Activated T-cell treated with anti-CD3 and anti-CD28 coated beads for 48 hours (primary cell): ENCODE measurements at regions not wholly inside any gene's neighbourhood (a gene's known extent, or its start where the extent isn't known, plus 50 kb on each side); places are given as distances from the start of the nearest gene placed in this dataset.
"Not testable (repeated sequence)": the region's sequence is repeated elsewhere in the genome, so short reads cannot be mapped to it uniquely, and the experiment has no call there.

Experiments used
- DNase-seq: peaks from one replicate; pipeline ENCODE4 v3.0.0-alpha.2; 2020; ENCODE audit warnings: low read depth

DNA sequence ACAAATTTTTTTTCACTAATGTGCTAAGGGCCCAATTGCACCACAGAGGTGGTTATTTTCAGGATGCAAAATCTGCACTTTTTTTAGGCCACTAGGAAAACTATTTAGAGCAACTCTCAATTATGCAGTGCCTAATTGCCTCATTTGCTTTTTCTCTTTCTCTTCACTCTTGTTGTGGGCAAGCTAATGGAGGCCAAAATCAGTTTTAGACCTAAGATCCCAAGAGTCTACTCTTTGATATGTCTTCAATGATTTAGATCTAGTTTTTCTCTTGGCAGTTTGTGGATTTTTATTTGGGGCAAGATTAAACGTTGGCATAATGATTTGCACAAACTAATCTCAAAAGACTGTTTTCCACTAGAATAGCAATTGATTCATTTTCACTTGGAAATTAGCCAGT lies 1996.9 kb downstream of the LRRC4C start:
- no peak for DNase-seq

DNA sequence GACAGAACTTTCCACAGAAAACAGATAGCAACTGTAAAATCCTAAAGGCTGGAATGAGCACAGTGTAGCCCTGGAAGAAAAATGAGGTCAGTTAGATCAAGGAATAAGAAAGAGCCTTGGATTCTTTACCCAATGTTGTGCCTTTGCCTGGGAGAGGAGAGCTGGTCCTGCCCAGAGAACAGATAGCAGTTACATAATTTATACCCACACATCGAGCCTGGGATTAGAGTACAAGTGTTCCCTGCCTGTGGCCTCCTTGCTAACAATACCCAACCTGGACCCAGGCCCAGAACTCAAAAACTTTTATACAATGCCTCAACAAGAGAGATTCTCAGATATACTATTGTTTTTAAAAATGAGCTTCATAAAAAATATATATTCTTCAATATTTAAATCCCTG lies 1998.4 kb downstream of the LRRC4C start:
- DNase-seq = no peak

DNA sequence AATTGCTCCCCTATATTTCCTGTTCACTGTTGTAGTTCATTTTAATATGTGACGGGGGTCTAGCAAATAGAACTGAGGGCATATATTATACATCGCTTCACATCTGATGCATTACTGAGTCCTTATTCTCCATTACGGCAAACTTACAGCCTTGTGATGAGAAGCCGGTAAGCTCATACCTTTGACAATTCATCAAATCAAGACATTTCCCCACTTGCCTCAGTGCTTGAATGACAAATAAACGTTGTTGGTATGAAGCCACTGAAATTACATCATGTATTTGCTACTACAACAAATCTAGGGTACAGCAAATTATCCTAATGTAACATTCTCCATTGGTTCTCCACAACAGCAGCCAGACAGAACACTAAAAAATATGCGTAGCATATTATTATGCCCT lies 1999.8 kb downstream of the LRRC4C start:
- no peak for DNase-seq

DNA sequence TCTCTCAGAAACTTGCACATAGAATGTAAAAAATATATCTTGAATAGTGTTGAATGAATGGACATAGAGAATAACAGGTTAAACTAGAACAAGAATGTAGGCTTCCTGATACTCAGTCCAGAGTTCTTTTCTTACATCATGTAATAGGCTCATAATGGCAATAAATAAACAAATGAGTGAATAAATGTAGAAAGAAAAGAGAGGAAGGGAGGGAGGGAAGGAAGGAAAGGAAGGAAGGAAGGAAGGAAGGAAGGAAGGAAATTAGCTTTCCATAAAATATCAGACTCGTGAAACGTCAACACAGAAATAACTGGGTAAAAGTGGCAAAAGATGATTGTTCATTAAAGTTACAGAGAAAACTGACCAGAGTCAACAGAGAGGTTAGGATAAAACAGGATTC lies 2001.0 kb downstream of the LRRC4C start:
- no peak for DNase-seq

DNA sequence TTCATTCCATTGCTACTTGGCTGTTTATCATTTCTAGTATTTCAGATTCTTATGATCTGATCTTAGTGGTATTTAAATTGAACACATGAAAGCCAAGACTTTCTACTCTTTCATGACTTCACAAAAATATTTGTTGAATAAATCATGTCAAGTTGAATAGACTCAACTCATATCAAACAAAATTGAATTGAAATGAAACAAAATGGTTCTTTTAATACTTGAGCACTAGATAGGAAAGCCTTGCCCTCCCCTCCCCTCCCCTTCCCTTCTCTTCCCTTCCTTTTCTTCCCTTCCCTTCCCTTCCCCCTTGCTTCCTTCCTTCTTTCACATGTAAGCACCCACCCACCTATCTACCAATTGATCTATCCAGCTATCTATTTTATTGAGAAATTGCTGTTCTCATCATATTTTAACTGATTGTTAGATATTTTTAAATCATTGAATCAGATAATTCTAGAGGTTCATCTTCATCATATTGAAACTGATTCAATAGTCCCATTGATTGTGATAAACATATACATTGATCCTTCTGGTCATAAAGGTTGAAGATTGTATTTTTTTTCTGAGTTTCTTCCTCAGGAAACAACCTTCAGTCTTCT lies 2015.9 kb downstream of the LRRC4C start:
- no peak for DNase-seq

DNA sequence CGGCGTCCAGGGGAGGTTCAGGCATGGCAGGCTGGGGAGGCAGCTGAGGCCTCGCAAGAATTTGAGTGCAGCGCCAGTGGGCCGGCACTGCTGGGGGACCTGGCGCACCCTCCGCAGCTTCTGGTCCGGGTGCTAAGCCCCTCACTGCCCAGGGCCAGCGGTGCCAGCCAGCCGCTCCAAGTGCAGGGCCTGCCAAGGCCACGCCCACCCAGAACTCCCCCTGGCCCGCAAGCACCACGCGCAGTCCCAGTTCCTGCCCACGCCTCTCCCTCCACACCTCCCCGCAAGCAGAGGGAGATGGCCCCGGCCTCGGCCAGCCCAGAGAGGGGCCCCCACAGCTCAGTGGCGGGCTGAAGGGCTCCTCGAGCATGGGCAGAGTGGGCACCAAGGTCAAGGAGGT lies 2017.3 kb downstream of the LRRC4C start:
- no peak for DNase-seq

DNA sequence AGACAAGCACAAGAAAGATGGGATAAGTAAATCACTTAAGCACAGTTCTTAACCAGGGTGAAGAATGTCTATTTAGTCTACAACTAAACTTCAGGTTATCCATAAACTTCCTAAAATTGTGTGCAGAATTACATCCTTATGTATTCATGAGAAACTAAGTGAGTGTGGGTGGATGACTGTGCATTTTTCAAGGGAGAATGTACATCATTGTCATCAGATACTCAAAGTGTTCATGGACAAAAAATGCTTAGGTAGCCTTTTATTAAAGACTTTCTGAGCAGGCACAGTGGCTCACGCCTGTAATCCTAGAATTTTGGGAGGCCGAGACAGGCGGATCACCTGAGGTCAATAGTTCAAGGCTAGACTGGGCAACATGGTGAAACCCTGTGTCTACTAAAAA lies 2023.8 kb downstream of the LRRC4C start:
- no peak for DNase-seq

DNA sequence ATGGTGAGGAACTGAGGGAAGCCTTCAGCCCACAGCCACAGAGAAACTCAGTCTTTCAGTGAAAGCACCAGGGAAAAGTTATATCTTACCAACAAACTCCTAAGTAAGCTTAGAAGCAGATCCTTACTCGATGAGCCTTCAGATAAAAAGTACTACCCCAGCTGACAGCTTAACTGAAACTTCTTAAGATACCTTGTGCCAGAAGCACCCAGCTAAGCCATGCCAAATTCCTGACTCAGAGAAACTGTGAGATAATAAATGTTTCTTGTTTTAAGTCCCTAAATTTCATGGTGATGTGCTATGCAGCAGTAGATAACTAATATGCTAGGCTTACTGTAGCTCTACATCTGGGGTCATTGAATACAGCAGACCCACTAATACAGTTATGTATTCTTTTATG lies 2025.0 kb downstream of the LRRC4C start:
- DNase-seq = no peak

DNA sequence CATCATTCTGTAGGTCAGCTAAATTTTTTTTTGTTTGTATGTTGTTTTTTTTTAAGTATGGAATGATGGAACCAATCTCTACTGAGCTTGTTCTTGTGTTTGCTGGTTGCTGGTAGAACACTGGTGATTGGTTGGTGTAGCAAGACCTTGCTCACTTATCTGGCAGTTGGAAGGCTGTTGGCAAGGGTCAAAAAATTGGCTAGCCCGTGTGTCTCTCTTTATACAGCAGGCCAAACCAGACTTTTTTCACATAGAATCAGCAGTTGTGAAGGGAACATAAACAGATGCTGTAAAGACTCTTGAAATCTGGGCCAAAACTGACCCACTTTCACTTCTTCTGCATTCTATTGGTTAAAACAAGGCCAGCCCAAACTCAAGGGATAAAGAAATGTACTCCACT lies 2026.5 kb downstream of the LRRC4C start:
- DNase-seq = no peak

DNA sequence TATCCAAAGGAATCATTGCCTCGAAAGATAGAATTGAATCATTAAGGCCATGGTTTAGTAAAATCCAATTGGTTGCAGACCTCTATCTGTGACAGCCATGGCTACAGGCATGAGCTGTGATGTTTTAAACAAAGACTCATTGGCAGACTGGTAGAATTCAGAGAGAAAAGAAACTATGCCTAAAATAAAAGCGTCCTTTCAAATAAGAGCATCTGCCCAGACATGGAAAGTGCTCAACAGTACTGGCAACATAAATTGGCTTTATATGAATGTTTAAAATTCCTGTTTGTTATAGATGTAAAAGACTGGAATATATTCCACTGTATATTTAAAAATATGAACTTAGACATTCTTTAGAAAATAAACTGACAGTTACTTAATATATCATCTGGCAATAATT lies 2034.2 kb downstream of the LRRC4C start:
- DNase-seq = no peak

DNA sequence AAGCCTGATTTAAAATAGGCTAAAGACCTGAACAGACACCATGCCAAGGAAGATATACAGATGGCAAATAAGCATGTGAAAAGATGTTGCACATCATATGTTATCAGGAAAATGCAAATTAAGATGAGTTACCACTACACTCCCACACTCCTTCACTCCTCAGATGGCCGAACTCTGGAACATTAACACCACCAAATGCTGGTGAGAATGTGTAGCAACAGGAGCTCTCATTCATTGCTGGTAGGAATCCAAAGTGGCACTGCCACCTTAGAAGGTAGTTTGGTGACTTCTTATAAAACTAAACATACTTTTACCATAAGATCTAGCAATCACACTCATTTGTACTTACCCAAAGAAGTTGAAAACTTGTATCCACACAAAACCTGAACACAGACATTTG lies 2047.3 kb downstream of the LRRC4C start:
- DNase-seq = no peak

DNA sequence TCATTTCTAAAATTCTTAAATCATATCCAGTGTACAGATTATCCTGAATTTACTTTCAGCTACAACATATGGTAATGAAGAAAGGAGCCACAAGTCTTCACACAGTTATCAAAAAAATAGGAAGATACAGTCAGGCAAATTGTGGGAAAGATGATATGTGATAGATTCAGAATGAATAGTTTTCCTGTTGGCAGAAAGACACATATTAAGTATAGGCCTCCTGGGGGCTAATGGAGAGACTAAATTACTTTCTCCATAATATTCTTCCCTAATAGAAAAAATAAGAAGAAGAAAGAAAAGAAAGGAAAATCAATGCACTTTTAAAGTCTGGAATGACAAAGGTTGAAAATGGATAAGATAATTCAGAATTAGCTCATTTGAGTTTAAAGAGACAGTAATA lies 2073.5 kb downstream of the LRRC4C start:
- DNase-seq = no peak

DNA sequence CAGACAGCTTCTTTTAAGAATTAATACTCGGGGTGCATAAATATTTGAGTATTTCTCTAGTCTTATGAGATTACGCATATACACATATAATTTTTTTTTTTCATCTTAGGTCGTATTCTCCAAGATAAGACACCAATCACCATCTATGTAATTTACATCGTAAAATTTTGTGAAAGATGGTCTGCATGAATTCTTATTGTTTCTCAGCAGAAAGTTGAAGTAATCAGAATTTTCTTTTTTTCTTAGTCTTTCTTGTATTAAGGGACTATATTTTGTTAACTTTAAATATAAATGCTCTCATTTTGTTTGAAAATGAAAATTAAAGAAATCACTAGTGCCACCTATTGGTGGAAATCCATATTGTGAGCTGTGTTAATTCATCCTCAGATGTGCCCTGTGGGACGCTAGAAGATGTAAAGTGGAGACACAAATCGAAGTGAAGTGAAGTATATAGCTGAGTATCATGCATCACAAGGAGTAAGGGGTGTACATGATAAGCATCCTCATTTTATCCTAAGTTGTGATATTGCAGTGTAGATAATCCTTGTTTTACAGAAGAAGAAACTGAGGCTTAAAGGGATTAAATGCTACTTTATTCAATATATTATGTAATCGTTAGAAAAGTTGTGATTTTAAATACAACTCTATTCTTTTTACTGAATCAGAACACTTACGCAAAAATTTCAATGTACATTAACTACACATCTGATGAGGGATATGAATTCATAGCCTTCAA lies 2084.3 kb downstream of the LRRC4C start:
- DNase-seq = no peak

DNA sequence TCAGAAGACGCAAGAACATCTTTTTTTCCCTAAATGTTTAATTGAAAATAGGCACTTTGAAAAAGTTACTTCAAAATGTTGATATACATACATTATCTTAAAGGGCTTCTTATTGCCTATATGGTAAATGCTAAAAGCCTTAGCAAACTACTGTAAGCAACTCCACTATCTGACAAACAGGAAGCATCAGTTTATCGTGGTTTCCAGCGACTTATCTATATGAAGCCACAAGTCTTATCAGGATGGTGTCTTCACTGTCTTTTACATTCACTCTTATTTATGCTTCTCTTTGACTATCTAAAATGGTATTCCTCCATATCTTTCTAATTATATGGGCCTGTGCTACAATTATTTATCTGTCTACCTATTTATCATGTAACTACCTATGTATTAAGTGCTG lies 2091.9 kb downstream of the LRRC4C start:
- no peak for DNase-seq

DNA sequence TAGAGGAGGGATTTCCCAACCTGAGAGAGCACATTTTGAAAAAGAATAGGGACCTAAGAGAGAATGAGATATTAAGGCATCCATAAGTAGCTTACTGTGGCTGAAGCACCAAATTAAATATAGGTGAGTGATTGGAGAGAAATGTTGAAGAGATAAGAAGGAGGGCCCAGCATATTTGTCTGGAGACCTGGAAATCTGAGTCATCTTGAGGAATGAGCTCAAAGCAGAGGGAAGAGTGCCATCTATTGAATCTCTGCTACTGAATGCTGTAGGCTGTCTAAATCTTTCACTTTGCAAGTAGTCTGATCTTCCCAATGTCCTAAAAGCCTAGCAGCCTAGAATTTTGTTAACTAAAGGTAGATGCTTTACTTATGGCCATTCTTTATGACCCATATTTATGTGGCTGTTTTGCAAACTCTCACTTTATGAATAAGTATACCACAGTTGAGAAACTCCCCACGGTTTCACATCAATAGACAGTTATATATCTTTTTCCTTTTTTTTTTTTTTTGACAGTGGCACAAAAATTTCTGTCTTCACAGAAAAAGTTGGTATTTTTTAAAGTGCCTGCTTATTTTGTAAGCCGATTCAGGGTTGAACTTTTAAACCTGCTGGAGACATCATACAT lies 2093.5 kb downstream of the LRRC4C start:
- DNase-seq = no peak

DNA sequence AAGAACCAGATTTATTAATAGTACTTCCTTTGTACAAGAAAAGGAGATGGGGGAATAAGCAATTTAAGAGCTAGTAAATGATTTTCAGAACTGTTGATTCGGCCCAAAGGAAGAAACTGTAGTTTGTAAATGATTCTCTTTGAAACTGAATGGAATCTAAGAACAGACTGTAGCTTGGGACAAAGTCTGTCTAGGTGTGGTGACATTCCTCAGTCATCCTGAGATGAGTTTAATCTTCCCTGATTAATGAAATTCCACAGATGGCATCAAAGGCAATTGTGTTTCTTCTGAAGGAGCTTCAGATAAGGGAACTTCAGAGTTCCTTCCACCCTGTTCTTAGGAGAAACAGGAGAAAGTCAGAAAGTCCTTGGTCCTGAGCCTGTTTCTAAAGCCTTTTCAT lies 2095.9 kb downstream of the LRRC4C start:
- no peak for DNase-seq

DNA sequence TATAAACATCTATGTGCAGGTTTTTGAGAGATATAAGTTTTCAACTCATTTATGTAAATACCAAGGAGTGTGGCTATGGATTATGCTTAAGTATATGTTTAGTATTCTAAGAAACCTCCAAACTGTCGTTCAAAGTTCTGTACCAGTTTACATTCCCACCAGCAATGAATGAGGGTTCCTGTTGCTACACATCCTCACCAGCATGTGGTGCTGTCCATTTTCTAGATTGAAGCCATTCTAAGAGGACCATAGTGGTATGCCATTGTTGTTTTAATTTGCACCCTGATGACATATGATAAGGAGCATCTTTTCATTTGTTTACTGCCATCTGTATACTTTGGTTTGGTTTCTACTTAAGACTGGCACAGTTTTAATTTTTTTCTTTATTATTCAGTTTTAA lies 2097.9 kb downstream of the LRRC4C start:
- DNase-seq = no peak

DNA sequence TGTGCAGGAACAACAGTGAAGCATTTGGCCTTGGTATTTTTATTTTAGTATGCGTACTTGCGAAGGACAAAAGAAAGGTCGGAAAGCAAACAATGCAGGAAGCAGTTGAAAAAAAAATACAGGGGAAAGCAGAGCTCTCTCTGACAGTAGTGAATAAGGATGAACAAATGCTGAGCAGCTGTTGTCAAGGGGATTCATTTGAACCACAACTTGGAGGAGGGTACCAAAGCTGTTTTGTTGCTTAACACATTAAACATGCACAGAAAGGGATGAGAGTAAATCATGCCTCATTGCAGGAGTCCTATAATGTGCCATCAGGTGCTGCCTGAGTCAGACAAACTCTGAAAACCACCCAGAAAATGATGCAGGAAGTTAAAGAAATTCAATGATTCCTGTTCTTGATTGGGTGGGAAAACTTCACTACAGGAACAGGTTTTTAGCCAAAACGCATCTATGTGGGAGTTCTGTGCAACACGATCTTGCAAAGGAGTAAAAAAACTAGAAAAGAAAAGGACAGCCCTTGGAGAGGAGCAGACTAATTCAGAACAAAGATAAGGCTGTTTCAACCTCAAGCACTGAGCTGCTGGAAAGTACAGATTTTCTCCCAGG lies 2113.5 kb downstream of the LRRC4C start:
- DNase-seq = no peak

DNA sequence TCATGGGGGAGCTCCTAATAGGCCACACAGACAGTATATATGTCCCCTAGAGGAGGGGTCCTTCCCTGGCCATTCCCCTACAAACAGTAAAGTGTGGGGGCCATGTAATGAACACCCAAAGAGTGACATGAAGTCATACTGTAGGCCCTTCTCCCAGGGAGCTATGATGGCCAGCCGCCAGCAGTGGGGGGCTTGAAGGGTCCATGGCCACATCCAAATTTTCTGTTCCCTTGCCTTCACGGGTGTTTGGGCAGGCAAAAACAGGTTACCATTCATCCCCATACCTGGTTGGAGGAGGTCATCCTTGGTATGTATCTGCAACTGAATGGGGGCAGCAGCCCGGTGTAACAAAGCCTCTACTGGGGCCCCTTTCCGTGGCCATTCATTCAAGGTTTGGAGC lies 2118.0 kb downstream of the LRRC4C start:
- DNase-seq = no peak

DNA sequence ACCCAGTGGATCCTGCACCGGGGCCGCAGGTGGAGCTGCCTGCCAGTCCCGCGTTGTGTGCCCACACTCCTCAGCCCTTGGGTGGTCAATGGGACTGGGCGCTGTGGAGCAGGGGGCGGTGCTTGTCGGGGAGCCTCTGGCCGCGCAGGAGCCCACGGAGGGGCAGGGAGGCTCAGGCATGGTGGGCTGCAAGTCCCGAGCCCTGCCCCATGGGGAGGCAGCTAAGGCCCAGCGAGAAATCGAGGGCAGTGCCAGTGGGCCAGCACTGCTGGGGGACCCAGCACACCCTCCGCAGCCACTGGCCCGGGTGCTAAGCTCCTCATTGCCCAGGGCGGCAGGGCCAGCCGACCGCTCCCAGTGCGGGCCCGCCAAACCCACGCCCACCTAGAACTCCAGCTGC lies 2126.4 kb downstream of the LRRC4C start:
- DNase-seq = not testable (repeated sequence)

DNA sequence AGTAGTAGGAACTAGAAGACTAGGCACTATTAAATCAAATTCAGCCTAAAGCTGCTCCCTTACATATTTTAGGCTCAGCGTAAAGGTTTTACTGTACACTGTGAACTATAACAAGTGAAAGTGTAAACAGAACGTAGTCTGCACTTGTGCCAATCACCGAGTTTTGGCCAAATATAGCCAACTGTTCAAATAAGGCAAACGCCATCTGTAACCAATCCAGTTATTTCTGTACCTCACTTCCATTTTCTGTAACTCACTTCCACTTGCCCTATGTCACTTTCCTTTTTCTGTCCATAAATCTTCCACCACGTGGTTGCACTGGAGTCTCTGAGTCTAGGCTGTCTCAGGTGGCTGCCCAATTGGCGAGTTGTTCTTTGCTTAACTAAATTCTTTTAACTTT lies 2132.2 kb downstream of the LRRC4C start:
- no peak for DNase-seq

DNA sequence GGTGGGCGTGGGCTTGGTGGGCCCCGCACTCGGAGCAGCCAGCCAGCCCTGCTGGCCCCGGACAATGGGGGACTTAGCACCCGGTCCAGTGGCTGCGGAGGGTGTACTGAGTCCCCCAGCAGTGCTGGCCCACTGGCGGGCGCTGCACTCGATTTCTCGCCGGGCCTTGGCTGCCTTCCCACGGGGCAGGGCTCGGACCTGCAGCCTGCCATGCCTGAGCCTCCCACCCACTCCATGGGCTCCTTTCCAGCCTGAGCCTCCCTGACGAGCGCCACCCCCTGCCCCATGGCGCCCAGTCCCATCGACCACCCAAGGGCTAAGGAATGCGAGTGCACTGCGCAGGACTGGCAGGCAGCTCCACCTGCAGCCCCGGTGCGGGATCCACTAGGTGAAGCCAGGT lies 2147.6 kb downstream of the LRRC4C start:
- DNase-seq = not testable (repeated sequence)

DNA sequence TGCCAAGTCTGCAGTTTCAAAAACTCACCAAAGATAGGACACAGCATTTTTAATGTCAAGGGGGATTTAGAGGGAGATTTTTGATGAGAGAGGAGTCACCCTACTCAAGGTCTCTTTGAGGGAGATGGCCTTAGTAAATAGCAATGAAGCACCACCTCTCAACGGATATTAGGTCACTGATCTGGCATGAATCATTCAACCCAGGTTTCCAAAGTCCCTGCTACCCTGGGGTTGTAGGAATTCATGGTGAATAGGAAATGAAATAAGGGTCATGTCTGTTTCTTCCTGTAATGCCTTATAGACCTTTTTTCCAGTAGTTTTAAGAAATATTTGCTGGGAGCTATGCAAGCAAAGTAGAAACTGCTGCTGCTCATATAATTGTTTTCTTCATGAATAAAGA lies 2154.9 kb downstream of the LRRC4C start:
- no peak for DNase-seq
